ENCODE measurements at regions not wholly inside any gene's neighbourhood (a gene's known extent, or its start where the extent isn't known, plus 50 kb on each side); places are given as distances from the start of the nearest gene placed in this dataset.

DNA sequence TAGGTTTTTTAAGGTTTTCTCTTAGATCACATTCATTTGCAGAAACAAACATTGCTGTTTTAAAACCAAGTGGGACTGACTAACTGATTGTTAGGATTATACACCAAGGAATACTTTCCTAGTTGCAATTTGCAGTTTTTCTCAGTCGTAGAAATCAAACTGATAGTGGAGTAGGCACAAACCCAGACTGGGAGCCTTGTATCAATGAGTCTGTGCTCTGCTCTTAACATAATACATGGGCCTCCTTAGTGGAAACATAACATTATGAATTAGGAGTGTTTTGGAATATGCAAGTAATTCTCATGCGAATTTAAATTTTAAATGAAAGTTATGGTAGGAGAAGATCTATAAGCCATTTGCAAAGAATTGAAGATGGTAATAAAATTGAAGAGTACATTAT lies 223.5 kb downstream of the CLCN4 start:
- Mint-ChIP-seq H3K27me3 (no peaks in the 10 kb centered on the region), H3K4me3 (ENCODE audit: low read depth) (no peak overlapping the region), H3K9me3 (ENCODE audit: low read depth) (peaks cover 14% of the 10 kb centered on the region), H3K36me3 (ENCODE audit: insufficient read depth) (peaks cover 1% of the 10 kb centered on the region), H3K4me1 (ENCODE audit: low read depth) (no peaks in the 10 kb centered on the region), H3K27ac (no peak overlapping the region)
- DNase-seq (ENCODE audit: low spot score, unreplicated experiment) = no peak
- TF ChIP-seq, protein P1, sequence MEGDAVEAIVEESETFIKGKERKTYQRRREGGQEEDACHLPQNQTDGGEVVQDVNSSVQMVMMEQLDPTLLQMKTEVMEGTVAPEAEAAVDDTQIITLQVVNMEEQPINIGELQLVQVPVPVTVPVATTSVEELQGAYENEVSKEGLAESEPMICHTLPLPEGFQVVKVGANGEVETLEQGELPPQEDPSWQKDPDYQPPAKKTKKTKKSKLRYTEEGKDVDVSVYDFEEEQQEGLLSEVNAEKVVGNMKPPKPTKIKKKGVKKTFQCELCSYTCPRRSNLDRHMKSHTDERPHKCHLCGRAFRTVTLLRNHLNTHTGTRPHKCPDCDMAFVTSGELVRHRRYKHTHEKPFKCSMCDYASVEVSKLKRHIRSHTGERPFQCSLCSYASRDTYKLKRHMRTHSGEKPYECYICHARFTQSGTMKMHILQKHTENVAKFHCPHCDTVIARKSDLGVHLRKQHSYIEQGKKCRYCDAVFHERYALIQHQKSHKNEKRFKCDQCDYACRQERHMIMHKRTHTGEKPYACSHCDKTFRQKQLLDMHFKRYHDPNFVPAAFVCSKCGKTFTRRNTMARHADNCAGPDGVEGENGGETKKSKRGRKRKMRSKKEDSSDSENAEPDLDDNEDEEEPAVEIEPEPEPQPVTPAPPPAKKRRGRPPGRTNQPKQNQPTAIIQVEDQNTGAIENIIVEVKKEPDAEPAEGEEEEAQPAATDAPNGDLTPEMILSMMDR (IDR thresholded peaks at IDR 0.05; ENCODE audit: unreplicated experiment) = no peak

DNA sequence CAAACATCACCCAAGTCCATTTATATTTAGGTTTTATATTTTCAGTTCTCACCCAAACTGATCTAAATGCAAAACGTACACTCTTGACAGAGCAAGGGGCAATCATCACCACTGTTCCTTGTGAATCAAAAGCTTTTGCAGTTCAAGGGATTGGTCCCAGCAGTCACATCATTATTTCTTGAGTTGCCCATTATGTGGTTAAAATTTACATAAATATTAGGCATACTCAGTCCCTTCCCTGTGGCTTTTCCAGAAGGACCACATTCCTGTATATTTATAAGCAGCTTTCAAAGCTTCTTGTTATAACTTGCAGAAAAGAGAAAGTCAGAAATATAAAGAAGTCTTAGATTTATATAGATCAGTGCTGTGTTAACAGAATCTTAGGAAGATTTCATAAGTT lies 224.4 kb downstream of the CLCN4 start:
- H3K27me3 Mint-ChIP-seq = no peaks in the 10 kb centered on the region
- H3K36me3 Mint-ChIP-seq (ENCODE audit: insufficient read depth) = peaks cover 1% of the 10 kb centered on the region
- H3K9me3 Mint-ChIP-seq (ENCODE audit: low read depth) = peaks cover 15% of the 10 kb centered on the region
- no peak for DNase-seq (ENCODE audit: low spot score, unreplicated experiment)
- H3K4me3 Mint-ChIP-seq (ENCODE audit: low read depth) = no peak overlapping the region
- no peaks in the 10 kb centered on the region for H3K4me1 Mint-ChIP-seq (ENCODE audit: low read depth)
- no peak overlapping the region for H3K27ac Mint-ChIP-seq
- TF ChIP-seq, protein P1 (IDR thresholded peaks at IDR 0.05; ENCODE audit: unreplicated experiment) = no peak

DNA sequence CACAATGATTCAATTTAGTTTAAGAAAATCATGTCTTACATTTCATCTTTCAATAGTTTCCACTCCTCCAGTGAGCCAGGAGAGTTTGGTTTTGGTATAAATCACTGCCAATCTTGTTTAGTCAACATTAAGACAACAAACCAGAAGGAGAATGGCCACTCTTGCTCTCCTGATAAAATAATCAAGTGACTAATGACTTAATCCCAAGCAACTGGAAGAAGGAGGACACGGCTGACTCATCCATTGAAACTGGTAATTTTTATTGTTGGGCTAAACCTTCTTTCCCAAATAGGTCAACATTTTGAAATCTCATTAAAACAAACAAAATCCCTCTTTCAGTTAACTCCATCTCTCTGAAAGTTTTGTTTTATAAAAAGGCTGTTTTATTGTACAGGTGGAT lies 230.2 kb downstream of the CLCN4 start:
- H3K27ac Mint-ChIP-seq = no peak overlapping the region
- DNase-seq (ENCODE audit: low spot score, unreplicated experiment) = no peak
- no peaks in the 10 kb centered on the region for H3K36me3 Mint-ChIP-seq (ENCODE audit: insufficient read depth)
- H3K9me3 Mint-ChIP-seq (ENCODE audit: low read depth) = peaks cover 26% of the 10 kb centered on the region
- TF ChIP-seq, protein P1 (IDR thresholded peaks at IDR 0.05; ENCODE audit: unreplicated experiment) = no peak
- H3K27me3 Mint-ChIP-seq = no peaks in the 10 kb centered on the region
- no peaks in the 10 kb centered on the region for H3K4me1 Mint-ChIP-seq (ENCODE audit: low read depth)
- H3K4me3 Mint-ChIP-seq (ENCODE audit: low read depth) = no peak overlapping the region

DNA sequence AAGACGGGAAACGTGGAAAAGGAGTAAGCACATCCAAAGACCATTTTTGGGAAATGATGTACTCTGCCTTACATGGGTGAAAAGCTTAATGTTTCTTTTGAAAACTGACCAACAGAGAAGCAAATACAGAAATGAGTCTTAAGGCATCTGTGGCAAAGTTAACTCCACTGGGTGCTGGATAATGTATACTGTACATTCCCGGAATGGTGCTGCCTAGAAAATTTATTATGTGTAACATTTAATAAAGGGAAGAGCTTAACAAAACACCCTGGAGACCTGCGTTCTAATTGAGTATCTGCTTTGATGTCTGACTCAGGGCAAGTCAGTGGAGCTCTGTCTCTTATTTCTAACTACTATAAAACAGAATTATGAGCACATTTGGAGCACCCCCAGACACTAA lies 230.2 kb downstream of the MID1 start:
- TF ChIP-seq, protein P1 (IDR thresholded peaks at IDR 0.05; ENCODE audit: unreplicated experiment) = no peak
- no peaks in the 10 kb centered on the region for H3K4me1 Mint-ChIP-seq (ENCODE audit: low read depth)
- peaks cover 22% of the 10 kb centered on the region for H3K9me3 Mint-ChIP-seq (ENCODE audit: low read depth)
- H3K27me3 Mint-ChIP-seq = no peaks in the 10 kb centered on the region
- no peak overlapping the region for H3K27ac Mint-ChIP-seq
- DNase-seq (ENCODE audit: low spot score, unreplicated experiment) = no peak
- H3K4me3 Mint-ChIP-seq (ENCODE audit: low read depth) = no peak overlapping the region
- no peaks in the 10 kb centered on the region for H3K36me3 Mint-ChIP-seq (ENCODE audit: insufficient read depth)

DNA sequence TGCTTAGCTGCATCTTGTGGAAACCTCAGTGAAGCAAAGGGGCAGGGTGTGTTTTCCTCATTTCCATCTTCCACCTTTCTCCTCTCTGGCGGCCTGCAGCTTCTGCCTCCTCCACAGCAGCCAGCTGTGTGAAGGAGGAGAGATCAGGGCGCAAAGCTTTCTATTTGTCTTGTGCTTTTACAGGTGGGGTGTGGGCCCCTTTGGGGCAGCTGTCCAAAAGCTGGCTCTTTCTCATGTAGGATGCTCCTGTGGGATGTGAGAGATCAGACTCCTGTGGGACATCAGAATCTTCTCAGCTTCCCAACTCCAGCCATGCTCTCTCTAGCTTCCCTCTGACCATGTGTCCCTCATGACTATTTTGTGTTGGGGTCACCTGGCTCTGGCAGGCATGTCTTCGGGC lies 227.1 kb downstream of the MID1 start:
- H3K4me3 Mint-ChIP-seq (ENCODE audit: low read depth) = no peak overlapping the region
- H3K36me3 Mint-ChIP-seq (ENCODE audit: insufficient read depth) = no peaks in the 10 kb centered on the region

More for the DNA sequence above, 227.1 kb downstream of the MID1 start:
- DNase-seq (ENCODE audit: low spot score, unreplicated experiment) = no peak
- TF ChIP-seq, protein P1 (IDR thresholded peaks at IDR 0.05; ENCODE audit: unreplicated experiment) = no peak
- H3K27me3 Mint-ChIP-seq = no peaks in the 10 kb centered on the region
- H3K4me1 Mint-ChIP-seq (ENCODE audit: low read depth) = no peaks in the 10 kb centered on the region
- no peak overlapping the region for H3K27ac Mint-ChIP-seq
- H3K9me3 Mint-ChIP-seq (ENCODE audit: low read depth) = peaks cover 27% of the 10 kb centered on the region

Measured in progenitor cell of endocrine pancreas (in vitro differentiated cells).